Activated CD4-positive, CD25-positive, alpha-beta regulatory T cell (primary cell): ENCODE measurements at regions not wholly inside any gene's neighbourhood (a gene's known extent, or its start where the extent isn't known, plus 50 kb on each side); places are given as distances from the start of the nearest gene placed in this dataset.

Experiments
- DNase-seq, 4 experiments: peaks; one replicate each; lab custom pipeline; 2025; lab: John Stamatoyannopoulos, UW

DNA sequence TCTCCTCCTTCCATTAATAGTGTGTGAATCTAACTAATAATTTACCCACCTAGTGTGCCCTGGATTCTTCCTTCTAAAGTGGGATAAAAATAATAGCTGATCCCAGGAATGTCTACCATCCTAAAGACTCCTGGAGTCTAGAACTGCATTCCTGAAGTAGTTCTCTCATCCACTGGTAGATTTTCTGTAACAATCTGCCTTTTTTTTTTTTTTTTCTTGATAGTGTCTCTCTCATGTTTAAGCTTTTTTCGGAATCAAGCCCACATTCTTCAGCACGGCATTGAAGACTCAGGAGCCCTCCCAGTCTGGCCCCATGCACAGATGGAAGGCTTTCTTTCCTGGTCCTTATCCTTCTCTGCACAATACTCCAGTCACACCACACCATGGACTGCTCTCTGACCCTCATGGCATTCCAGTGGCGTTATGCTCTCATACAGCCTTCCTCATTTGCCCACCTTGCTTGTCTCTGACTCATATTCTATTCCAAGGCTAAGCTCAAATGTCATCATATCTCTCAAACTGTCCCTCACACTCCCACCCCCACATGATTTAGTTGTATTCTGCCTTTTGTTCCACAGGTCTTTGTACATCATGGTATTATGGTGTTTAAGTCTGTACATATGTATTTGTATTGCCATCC lies 68.7 kb upstream of the FRY start:
- no peak for DNase-seq

DNA sequence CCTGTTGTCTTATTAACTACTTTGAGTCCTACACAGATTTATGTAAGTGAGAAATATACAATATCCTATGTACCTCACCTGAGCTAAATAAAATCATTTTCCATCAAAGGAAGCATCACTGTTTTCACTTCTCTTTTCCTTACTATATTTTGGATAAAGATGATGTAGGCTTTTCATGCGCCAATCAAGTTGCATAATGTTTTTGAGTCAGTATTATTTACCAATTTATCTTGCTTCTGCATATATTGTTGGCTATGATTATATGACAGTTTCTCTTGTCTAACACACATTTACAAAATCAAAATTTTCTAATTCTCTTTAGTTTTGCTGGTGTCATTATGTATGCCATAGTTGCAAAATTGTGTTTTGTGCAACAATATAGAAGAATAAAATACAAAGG lies 67.9 kb upstream of the FRY start:
- no peak for DNase-seq

DNA sequence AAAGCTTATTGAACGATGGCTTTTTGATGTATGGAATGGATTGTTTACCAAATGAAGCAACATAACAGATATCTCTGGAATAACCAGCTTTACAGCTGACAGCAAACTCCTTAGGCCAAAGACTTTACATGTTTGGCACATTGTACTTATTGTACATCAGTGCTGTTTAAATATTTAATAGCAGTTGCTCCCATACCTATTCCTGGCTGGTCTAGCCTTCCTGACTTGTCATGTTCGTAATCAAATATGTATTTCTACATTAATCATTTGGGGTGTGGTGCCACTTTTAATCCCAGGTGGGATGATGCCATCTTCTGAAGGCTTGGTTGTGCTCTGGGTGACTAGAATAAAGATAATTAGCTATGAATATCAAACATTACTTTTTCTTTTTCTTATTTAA lies 67.4 kb upstream of the FRY start:
- DNase-seq, result no peak

DNA sequence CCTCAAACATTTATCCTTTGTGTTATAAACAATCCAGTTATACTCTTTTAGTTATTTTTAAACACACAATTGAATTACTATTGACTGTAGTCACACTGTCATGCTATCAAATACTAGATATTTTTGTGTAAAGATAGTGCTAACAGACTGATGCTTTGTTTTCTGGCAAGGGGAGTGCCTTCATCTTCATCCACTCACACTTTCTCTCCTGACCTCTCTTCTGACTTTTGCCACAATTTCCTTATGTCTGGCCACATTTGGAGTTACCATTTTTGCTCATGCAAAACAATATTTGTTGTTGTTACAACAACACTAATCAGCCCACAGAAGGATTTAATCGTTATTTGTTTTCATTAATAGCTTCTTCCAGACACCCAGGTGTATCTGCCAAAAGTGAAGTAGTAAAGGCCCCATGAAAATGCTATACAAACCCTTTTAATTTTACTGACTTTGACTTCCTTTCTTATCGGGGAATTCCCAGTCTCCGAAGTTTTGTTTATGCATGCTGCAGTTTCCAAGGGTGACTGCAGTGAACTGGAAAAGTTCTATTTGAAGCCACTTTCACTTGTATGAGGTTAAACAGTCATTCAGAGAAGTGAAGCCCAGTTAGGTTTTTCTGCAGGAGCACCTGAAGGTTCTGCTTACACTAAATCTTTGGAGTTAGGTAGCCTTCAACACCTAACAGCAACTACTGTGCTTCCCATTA lies 66.1 kb upstream of the FRY start:
- DNase-seq, result no peak

DNA sequence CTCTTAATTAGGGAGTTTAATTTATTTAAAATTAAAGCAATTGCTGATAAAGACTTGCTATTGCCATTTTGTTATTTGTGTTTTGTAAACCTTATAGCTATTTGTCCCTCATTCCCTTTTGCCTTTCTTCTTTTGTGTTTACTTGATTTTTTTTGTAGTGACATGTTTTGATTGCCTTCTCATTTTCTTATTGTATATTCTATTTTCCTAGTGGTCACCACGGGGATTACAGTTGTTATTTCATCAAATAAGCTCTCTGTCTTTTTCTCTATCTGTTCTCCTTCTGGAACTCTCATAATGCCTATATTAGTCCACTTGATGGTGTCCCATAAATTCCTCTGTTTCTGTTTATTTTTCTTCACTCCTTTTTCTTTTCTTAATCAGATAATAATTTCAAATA lies 64.4 kb upstream of the FRY start:
- no peak for DNase-seq

DNA sequence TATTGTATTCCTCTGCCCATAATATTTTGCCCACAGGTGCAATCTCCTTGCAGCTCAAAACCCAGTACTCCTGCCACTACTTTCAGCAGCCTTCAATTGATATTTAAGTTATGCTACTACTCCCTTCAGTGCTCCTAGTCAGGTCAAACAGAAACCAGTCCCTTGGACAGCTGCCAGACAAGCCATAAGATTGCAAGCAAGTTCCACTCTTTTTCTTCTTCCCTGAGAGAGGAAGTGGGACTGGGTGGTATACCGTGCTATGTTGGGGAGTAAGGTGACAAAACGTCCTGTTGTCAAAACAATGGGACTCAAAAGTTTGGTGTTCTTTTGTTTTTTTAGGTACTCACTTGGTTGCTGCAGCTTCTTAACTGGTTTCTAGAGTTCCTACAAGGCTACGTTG lies 63.1 kb upstream of the FRY start:
- DNase-seq, result no peak

DNA sequence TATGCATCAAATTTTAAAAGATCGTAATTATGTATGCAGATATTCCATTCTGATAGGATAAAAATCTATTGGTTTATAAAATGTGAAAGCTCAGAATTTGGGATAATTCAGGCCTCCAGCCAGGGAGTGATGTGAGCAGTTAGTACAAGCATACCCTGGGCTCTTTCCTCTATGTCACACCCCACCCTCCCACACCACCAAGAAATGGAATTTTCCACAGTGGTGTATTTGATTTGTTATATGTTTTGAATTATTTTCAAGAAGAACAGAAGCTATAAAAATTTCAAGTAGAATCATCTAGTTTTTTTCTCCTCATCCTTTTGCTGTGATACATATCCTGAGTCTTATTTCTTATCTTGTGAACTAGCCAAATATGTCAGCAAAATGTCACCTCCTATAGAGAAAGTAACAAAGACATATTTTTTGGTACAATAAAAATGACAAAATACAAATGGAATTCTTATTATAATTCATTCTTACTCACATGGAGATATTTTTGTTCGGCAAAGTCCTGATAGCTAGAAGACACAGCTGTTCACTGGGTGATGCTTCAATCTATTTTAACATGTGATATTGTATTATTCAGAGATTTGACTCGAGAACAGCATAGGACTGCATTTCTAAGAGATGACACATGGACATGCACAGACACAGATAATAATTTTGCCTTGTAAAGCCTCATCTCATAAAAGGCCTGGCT lies 61.2 kb upstream of the FRY start:
- no peak for DNase-seq

DNA sequence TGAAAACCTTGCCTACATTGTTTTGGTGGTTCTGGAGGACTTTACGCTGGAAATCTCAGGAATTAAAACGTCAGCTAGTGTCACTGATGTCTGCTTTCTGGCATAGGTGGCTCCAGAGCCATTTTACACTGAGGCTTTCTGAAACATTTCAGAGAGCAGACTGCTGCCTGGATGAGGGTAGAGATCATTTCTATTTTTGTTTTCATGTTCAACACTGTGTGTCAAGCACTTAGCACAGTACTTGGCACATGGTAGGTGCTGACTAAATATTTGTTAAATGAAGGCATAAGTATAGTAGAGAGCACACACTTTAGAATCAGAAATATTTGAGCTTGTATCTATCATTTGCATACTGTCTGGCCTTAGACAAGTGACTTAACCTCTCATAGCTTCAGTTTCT lies 59.1 kb upstream of the FRY start:
- no peak for DNase-seq

DNA sequence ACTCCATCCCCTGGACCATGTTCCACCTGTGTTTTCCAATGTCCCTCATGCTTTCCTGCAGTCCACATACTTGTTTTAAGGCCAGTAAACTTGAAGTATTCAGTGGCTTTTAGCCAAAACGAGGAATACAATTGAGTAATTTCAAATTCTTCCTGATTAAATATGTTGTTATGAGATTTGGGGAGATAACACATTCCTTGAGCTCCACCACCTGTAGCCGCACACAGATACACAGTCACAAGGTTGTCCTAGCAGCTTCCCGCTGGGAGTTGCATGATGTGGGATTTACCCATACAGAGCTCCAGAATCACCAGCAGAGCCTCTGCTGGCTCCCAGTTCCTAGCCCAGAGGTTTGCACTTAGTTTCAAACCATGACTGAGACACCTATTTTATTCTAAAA lies 53.6 kb upstream of the FRY start:
- no peak for DNase-seq

DNA sequence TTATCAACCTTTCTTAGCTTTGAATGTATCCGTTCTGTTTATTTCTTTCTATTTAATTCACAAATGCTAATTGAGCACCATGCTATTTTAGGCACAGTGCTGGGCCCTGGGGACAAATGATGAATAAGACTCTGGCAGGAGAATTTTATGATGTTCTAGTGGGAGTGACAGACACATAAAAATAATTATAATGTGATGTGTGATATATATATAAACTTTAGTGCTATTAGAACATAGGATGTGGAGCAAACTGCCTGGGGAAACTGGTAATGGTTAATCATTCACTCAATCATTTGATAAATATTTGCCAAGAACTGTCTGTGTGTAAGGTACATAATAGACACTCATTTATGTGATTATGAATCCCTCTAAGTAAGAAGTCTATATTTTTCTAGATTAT lies 50.7 kb upstream of the FRY start:
- DNase-seq, result no peak
